GM12873 (cell line): ENCODE measurements at regions not wholly inside any gene's neighbourhood (a gene's known extent, or its start where the extent isn't known, plus 50 kb on each side); places are given as distances from the start of the nearest gene placed in this dataset.

Experiments used
- CTCF ChIP-seq: IDR thresholded peaks from 2 replicates; pipeline ENCODE4 v1.5.1; 2012; ENCODE audit warnings: low read depth, mild to moderate bottlenecking, moderate library complexity, low read length, control low read depth; ENCODE audit not compliant: insufficient read depth; ENCODE audit errors: missing control alignments

- no peak for TF ChIP-seq CTCF
Measured at GRCh38 chr1:228919914-228920313, 184.6 kb downstream of the RHOU start.

DNA sequence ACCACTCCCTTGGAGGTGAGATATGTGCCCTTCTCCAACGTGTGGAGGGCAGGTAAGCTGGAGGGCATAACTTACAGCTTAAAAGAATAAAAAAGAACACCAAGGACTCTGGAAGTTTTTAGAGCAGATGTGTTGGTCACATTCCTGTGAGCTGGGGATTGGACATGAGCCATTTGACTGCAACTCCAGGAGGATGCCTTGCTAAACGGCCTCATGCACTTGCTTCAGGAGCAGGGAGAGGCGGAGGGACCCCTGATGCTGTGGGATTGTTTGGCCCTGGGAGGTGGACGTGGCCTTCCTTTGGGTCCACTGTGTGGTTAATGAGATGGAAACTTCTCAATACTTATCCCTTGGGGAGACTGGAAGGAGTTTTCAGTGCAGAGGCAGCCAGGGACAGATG lies 185.6 kb downstream of the RHOU start:
- TF ChIP-seq CTCF = no peak

GRCh38 chr1:228921481-228921880 lies 186.2 kb downstream of the RHOU start:
- no peak for TF ChIP-seq CTCF

GRCh38 chr1:228922722-228923376 lies 187.6 kb downstream of the RHOU start:
- TF ChIP-seq CTCF = no peak

DNA sequence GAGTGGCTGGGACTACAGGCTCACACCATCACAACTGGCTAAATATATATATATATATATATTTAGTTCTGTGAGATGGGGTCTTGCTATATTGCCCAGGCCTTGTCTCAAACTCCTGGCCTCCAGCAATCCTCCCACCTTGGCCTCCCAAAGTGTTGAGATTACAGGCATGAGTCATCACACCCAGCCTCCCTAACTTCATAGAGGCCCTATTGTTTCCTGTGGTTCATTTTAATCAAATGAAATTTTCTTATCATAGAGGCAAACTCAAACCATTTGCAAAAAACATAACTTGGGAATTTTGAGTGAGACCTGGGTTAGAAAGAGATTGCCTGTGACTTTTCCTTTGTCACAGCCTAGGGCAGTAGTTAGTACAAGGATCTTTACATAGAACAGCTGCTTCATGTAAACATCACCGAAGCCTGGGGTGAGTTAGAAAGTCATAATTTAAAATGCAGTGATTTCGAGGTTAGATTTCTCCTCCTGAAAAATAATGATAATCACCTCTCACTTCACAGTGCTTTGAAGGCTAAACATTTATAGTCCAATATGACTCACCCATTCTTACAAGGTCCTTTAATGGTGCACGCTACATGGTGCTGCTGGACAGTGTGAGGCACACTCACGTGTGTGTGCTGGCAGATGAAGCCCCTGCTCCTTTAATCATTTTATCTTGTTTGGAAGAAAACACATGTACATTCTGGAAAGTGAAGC lies 188.9 kb downstream of the RHOU start:
- no peak for TF ChIP-seq CTCF

GRCh38 chr1:228925691-228926090 lies 190.4 kb downstream of the RHOU start:
- no peak for TF ChIP-seq CTCF

DNA sequence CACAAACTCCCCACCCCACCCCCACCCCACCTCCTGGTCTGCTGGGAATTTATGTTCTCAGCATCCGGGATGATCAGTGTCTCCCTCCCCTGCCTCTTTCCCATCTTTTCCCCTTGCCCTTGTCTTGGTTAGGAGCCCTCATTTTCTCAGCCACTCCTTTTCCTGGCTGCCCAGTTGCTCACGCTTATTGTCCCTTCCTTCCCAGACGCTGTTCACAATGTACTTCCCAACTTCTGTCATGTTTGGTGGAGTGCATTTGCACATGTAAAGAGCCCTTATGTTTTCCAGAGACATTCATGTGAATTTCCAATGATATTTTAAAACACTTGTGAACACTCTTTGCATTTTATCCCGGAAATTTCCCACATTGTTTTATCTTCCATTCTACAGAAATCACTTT lies 192.1 kb downstream of the RHOU start:
- no peak for TF ChIP-seq CTCF
